ENCODE measurements at regions not wholly inside any gene's neighbourhood (a gene's known extent, or its start where the extent isn't known, plus 50 kb on each side); places are given as distances from the start of the nearest gene placed in this dataset.
"Not testable (repeated sequence)": the region's sequence is repeated elsewhere in the genome, so short reads cannot be mapped to it uniquely, and the experiment has no call there.

- H3K4me3 ChIP-seq (ENCODE audit: low read depth, low read length) = no peak overlapping the region
- no peak for DNase-seq (ENCODE audit: low read depth)
- no peak for TF ChIP-seq CTCF (IDR thresholded peaks at IDR 0.05; ENCODE audit: insufficient read depth, low read depth, low read length)
These were observed 535.9 kb downstream of the FRK start for GRCh38 chr6:115524821-115525220.

GRCh38 chr6:115521747-115522146 is 538.9 kb downstream of the FRK start:
- H3K4me3 ChIP-seq (ENCODE audit: low read depth, low read length); DNase-seq (ENCODE audit: low read depth): not testable (repeated sequence)

- DNase-seq (ENCODE audit: low read depth) = peak; percentile 30
- no peak overlapping the region for H3K4me3 ChIP-seq (ENCODE audit: low read depth, low read length)
- TF ChIP-seq CTCF (IDR thresholded peaks at IDR 0.05; ENCODE audit: insufficient read depth, low read depth, low read length) = no peak
These were observed 546.0 kb downstream of the FRK start for GRCh38 chr6:115514656-115515055.

GRCh38 chr6:115512923-115513322 is 547.8 kb downstream of the FRK start:
- no peak for TF ChIP-seq CTCF (IDR thresholded peaks at IDR 0.05; ENCODE audit: insufficient read depth, low read depth, low read length)
- DNase-seq (ENCODE audit: low read depth) = no peak
- H3K4me3 ChIP-seq (ENCODE audit: low read depth, low read length) = no peak overlapping the region

GRCh38 chr6:115511771-115512170 is 548.9 kb downstream of the FRK start:
- H3K4me3 ChIP-seq (ENCODE audit: low read depth, low read length) = no peak overlapping the region
- no peak for DNase-seq (ENCODE audit: low read depth)
- no peak for TF ChIP-seq CTCF (IDR thresholded peaks at IDR 0.05; ENCODE audit: insufficient read depth, low read depth, low read length)

- DNase-seq (ENCODE audit: low read depth); H3K4me3 ChIP-seq (ENCODE audit: low read depth, low read length): not testable (repeated sequence)
These were observed 558.3 kb downstream of the FRK start for GRCh38 chr6:115502432-115502831.

GRCh38 chr6:115495184-115495583 is 565.5 kb downstream of the FRK start:
- TF ChIP-seq CTCF (IDR thresholded peaks at IDR 0.05; ENCODE audit: insufficient read depth, low read depth, low read length) = no peak
- DNase-seq (ENCODE audit: low read depth) = no peak
- no peak overlapping the region for H3K4me3 ChIP-seq (ENCODE audit: low read depth, low read length)

- no peak for DNase-seq (ENCODE audit: low read depth)
- H3K4me3 ChIP-seq (ENCODE audit: low read depth, low read length) = no peak overlapping the region
- no peak for TF ChIP-seq CTCF (IDR thresholded peaks at IDR 0.05; ENCODE audit: insufficient read depth, low read depth, low read length)
These were observed 573.4 kb downstream of the FRK start for GRCh38 chr6:115487331-115487730.

Data from fibroblast of villous mesenchyme (primary cell).